ENCODE measurements at regions not wholly inside any gene's neighbourhood (a gene's known extent, or its start where the extent isn't known, plus 50 kb on each side); places are given as distances from the start of the nearest gene placed in this dataset.

DNA sequence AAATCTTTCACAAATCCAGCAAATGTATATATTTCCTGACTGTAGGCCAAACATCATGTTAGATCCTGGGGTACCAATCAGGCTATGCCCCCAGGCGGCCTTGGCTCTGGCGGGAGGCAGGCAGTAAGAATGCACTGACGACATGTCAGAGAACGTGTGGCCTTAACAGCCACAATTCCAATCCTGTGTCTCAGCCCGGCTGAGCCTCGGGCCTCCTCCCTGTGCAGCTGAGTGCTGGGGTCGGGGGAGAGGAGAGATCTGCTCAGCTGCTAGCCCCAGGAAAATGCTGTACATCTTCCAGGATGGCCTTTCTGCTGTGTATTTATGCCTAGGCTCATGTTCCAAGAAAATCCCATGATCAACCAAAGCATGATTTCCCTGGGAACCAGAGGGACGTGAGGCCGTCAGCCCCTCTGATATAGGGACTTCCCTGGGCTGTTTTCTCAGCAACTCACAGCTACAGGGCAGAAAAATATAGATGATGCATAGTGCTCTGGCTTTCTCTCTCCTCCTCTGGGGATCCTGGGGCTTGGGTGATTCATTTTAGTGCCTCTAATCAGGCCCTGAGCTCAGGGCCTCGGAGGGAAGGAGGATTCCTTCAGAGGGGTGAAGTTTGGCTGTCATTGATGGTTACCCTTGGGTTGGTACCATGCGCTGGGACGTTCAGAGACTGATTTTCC is 604.0 kb downstream of the HS3ST4 start:
- no peaks in the 10 kb centered on the region for H3K4me1 ChIP-seq (ENCODE audit: insufficient read depth, low read length)

DNA sequence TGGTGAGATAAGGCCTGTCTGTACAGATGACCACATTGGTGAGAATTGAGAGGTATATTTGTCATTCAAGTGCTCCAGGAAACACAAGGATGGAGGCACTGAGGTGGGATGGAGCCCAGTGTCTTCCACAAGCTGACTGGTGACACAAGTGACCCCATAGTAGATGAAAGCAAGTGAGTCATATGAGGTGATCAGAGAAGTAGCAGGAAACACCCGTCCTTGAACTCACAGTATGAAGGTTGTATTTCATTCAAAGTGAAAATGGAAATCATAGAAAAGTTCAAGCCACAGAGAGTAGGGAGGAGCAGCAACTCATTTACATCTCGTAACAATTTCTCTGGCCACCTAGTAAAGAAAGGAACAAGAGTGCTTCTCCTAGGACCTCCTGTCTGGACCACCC is 609.8 kb downstream of the HS3ST4 start:
- Histone ChIP-seq H3K4me3 (ENCODE audit: low read depth in 1 of 2, low read length in 2 of 2) (no peak overlapping the region), H3K27ac (ENCODE audit: low read length) (no peak overlapping the region), H3K4me1 (ENCODE audit: insufficient read depth, low read length) (no peaks in the 10 kb centered on the region), H4K20me1 (ENCODE audit: insufficient read depth, low read length) (no peaks in the 10 kb centered on the region), H2AFZ (ENCODE audit: low read depth, low read length) (no peak overlapping the region), H3K4me2 (ENCODE audit: insufficient read depth, low read length) (no peak overlapping the region), H3K79me2 (ENCODE audit: insufficient read depth, low read length) (no peaks in the 10 kb centered on the region), H3K36me3 (ENCODE audit: insufficient read depth, low read length) (no peaks in the 10 kb centered on the region), H3K9me3 (ENCODE audit: insufficient read depth, low read length, severe bottlenecking) (no peaks in the 10 kb centered on the region), H3K27me3 (ENCODE audit: insufficient read depth, low read length, poor library complexity) (peaks cover 21% of the 10 kb centered on the region), H3K9ac (ENCODE audit: low read depth, low read length) (no peak overlapping the region)
- TF ChIP-seq EZH2 (IDR thresholded peaks at IDR 0.05; ENCODE audit: borderline replicate concordance, low read depth, low read length, severe bottlenecking), result no peak
- TF ChIP-seq, protein P1, sequence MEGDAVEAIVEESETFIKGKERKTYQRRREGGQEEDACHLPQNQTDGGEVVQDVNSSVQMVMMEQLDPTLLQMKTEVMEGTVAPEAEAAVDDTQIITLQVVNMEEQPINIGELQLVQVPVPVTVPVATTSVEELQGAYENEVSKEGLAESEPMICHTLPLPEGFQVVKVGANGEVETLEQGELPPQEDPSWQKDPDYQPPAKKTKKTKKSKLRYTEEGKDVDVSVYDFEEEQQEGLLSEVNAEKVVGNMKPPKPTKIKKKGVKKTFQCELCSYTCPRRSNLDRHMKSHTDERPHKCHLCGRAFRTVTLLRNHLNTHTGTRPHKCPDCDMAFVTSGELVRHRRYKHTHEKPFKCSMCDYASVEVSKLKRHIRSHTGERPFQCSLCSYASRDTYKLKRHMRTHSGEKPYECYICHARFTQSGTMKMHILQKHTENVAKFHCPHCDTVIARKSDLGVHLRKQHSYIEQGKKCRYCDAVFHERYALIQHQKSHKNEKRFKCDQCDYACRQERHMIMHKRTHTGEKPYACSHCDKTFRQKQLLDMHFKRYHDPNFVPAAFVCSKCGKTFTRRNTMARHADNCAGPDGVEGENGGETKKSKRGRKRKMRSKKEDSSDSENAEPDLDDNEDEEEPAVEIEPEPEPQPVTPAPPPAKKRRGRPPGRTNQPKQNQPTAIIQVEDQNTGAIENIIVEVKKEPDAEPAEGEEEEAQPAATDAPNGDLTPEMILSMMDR (IDR thresholded peaks at IDR 0.05; ENCODE audit: borderline replicate concordance, extremely low read depth, low read length, poor library complexity, severe bottlenecking), result no peak
- ATAC-seq (ENCODE audit: insufficient read depth, low read depth) (no peak), DNase-seq (no peak)

More for the DNA sequence above, 604.0 kb downstream of the HS3ST4 start:
- DNase-seq, result no peak
- Histone ChIP-seq H3K27me3 (ENCODE audit: insufficient read depth, low read length, poor library complexity) (peaks cover 7% of the 10 kb centered on the region), H3K9ac (ENCODE audit: low read depth, low read length) (no peak overlapping the region), H3K9me3 (ENCODE audit: insufficient read depth, low read length, severe bottlenecking) (no peaks in the 10 kb centered on the region), H3K36me3 (ENCODE audit: insufficient read depth, low read length) (no peaks in the 10 kb centered on the region), H3K27ac (ENCODE audit: low read length) (no peak overlapping the region), H3K79me2 (ENCODE audit: insufficient read depth, low read length) (no peaks in the 10 kb centered on the region), H4K20me1 (ENCODE audit: insufficient read depth, low read length) (no peaks in the 10 kb centered on the region), H3K4me2 (ENCODE audit: insufficient read depth, low read length) (no peak overlapping the region), H3K4me3 (ENCODE audit: low read depth in 1 of 2, low read length in 2 of 2) (no peak overlapping the region), H2AFZ (ENCODE audit: low read depth, low read length) (no peak overlapping the region)
- TF ChIP-seq, protein P1 (IDR thresholded peaks at IDR 0.05; ENCODE audit: borderline replicate concordance, extremely low read depth, low read length, poor library complexity, severe bottlenecking), result no peak
- TF ChIP-seq EZH2 (IDR thresholded peaks at IDR 0.05; ENCODE audit: borderline replicate concordance, low read depth, low read length, severe bottlenecking), result no peak
- no peak for ATAC-seq (ENCODE audit: insufficient read depth, low read depth)

DNA sequence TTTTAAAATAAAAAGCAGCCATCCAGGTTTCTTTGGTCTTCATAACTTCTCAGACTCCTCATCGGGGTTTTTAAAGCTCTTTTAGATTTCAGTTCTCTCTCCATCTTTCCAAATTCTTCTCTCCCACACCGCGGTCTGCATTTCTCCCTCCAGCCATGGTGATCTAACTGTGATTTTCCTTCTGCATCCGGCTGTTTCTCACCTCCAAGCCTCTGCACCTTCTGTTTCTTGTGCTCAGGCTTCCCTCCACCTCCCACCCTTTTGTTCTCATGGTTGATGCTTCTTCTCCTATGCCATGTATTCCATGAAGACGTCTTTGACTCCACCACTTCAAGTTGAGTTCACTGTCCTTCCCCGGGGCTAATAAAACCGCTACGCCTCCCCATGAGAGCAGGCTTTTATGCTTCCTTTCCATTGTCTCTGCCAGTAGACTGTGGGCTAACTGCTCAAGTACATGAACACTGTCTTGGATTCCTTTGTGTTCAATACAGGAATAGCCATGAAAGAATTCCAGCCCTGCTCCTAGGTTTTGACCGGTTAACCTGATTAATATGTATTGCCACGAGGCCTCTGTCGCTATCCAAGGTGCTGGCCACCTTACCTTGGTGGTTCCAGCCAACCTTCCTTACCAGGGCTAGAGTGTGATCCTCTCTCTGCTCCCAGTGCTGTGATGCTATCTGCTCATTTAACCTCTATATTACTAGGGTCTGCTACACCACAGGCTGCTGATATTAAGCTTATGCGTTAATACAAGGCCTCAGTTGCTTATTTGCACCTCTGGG is 625.1 kb downstream of the HS3ST4 start:
- ATAC-seq (ENCODE audit: insufficient read depth, low read depth), result no peak

More for the DNA sequence above, 625.1 kb downstream of the HS3ST4 start:
- no peak overlapping the region for H3K4me2 ChIP-seq (ENCODE audit: insufficient read depth, low read length)
- no peak for TF ChIP-seq EZH2 (IDR thresholded peaks at IDR 0.05; ENCODE audit: borderline replicate concordance, low read depth, low read length, severe bottlenecking)
- TF ChIP-seq, protein P1 (IDR thresholded peaks at IDR 0.05; ENCODE audit: borderline replicate concordance, extremely low read depth, low read length, poor library complexity, severe bottlenecking), result no peak
- peak; percentile 21 for DNase-seq
- no peaks in the 10 kb centered on the region for H3K9me3 ChIP-seq (ENCODE audit: insufficient read depth, low read length, severe bottlenecking)
- no peaks in the 10 kb centered on the region for H3K79me2 ChIP-seq (ENCODE audit: insufficient read depth, low read length)
- no peak overlapping the region for H3K9ac ChIP-seq (ENCODE audit: low read depth, low read length)
- no peak overlapping the region for H2AFZ ChIP-seq (ENCODE audit: low read depth, low read length)
- H3K4me1 ChIP-seq (ENCODE audit: insufficient read depth, low read length), result no peaks in the 10 kb centered on the region
- H3K36me3 ChIP-seq (ENCODE audit: insufficient read depth, low read length), result no peaks in the 10 kb centered on the region
- H3K27ac ChIP-seq (ENCODE audit: low read length), result no peak overlapping the region
- no peak overlapping the region for H3K4me3 ChIP-seq (ENCODE audit: low read depth in 1 of 2, low read length in 2 of 2)
- H3K27me3 ChIP-seq (ENCODE audit: insufficient read depth, low read length, poor library complexity), result no peaks in the 10 kb centered on the region
- no peaks in the 10 kb centered on the region for H4K20me1 ChIP-seq (ENCODE audit: insufficient read depth, low read length)

Measured in DND-41 (cell line).